OCI-LY1 (cell line): ENCODE measurements at regions not wholly inside any gene's neighbourhood (a gene's known extent, or its start where the extent isn't known, plus 50 kb on each side); places are given as distances from the start of the nearest gene placed in this dataset.

Experiments used
- H2AFZ ChIP-seq: fragments of 200-600 bp; sonication (generic), shearing (Covaris generic); 2 replicates; pipeline ENCODE4 v1.6.0; 2014; ENCODE audit warnings: antibody characterized with exemption, mild to moderate bottlenecking, low read length
- H3F3A ChIP-seq: fragments of 200-600 bp; sonication (generic), shearing (Covaris generic); 2 replicates; pipeline ENCODE4 v1.6.0; 2014; ENCODE audit warnings: mild to moderate bottlenecking, antibody characterized with exemption, low read length, moderate library complexity; ENCODE audit not compliant: insufficient read depth
- H3K27ac ChIP-seq: fragments of 200-600 bp; sonication (generic); 2 replicates; pipeline ENCODE4 v1.5.1; 2014; ENCODE audit warnings: low read length, mixed run types, mild to moderate bottlenecking, low read depth; ENCODE audit not compliant: poor library complexity, severe bottlenecking
- H3K27me3 ChIP-seq: fragments of 200-600 bp; sonication (generic); 2 replicates; pipeline ENCODE4 v1.6.0; 2014; ENCODE audit warnings: antibody characterized with exemption, mild to moderate bottlenecking, low read length, moderate library complexity; ENCODE audit not compliant: insufficient read depth
- H3K36me3 ChIP-seq: fragments of 200-600 bp; sonication (generic); 2 replicates; pipeline ENCODE4 v1.6.1; 2014; ENCODE audit warnings: mild to moderate bottlenecking, antibody characterized with exemption, low read length, moderate library complexity, mixed read lengths; ENCODE audit not compliant: insufficient read depth
- H3K4me1 ChIP-seq: fragments of 200-600 bp; sonication (generic); 2 replicates; pipeline ENCODE4 v1.5.1; 2014; ENCODE audit warnings: mild to moderate bottlenecking, low read length, moderate library complexity; ENCODE audit not compliant: insufficient read depth, severe bottlenecking
- H3K4me2 ChIP-seq: fragments of 200-600 bp; sonication (generic), shearing (Covaris generic); 2 replicates; pipeline ENCODE4 v1.6.1; 2014; ENCODE audit warnings: low read length
- H3K4me3 ChIP-seq: fragments of 200-600 bp; sonication (generic); 2 replicates; pipeline ENCODE4 v1.5.1; 2014; ENCODE audit warnings: low read length, low read depth, mild to moderate bottlenecking, mixed read lengths; ENCODE audit not compliant: poor library complexity, severe bottlenecking
- H3K79me2 ChIP-seq: fragments of 200-600 bp; shearing (Covaris generic); 2 replicates; pipeline ENCODE4 v1.6.1; 2016; ENCODE audit warnings: mixed run types, low read length, mixed read lengths; ENCODE audit not compliant: insufficient read depth
- H3K9ac ChIP-seq: fragments of 200-600 bp; sonication (generic), shearing (Covaris generic); 2 replicates; pipeline ENCODE4 v1.6.1; 2014; ENCODE audit warnings: mild to moderate bottlenecking, low read length, mixed read lengths
- H3K9me2 ChIP-seq: fragments of 200-600 bp; sonication (generic), shearing (Covaris generic); 2 replicates; pipeline ENCODE4 v1.6.1; 2014; ENCODE audit warnings: low read depth, mild to moderate bottlenecking, low read length, mixed read lengths
- H3K9me3 ChIP-seq: fragments of 200-600 bp; shearing (Covaris generic); 2 replicates; pipeline ENCODE4 v1.6.1; 2014; ENCODE audit warnings: low read length, mixed read lengths
- H4K20me1 ChIP-seq: fragments of 200-600 bp; sonication (generic), shearing (Covaris generic); 2 replicates; pipeline ENCODE4 v1.6.0; 2016; ENCODE audit warnings: mild to moderate bottlenecking, low read length; ENCODE audit not compliant: insufficient read depth
- CTCF ChIP-seq: fragments of 200-600 bp; sonication (generic), shearing (Covaris generic); IDR thresholded peaks from 2 replicates; pipeline ENCODE4 v1.5.1; 2017; ENCODE audit warnings: mild to moderate bottlenecking, antibody characterized with exemption, low read length, moderate library complexity, mixed read lengths
- EZH2 ChIP-seq: fragments of 200-600 bp; sonication (generic), shearing (Covaris generic); IDR thresholded peaks from 2 replicates; pipeline ENCODE4 v1.8.0; 2017; ENCODE audit warnings: borderline replicate concordance, mixed run types, mild to moderate bottlenecking, antibody characterized with exemption, low read length, moderate library complexity, mixed read lengths

GRCh38 chr1:184199036-184199435 lies 147.5 kb downstream of the TSEN15 start:
- no peak overlapping the region for H3K9ac ChIP-seq
- no peaks in the 10 kb centered on the region for H3K79me2 ChIP-seq
- H3K4me2 ChIP-seq, result no peak overlapping the region
- no peak overlapping the region for H2AFZ ChIP-seq
- H3K9me3 ChIP-seq, result no peaks in the 10 kb centered on the region
- no peaks in the 10 kb centered on the region for H3K36me3 ChIP-seq
- H4K20me1 ChIP-seq, result no peaks in the 10 kb centered on the region
- no peaks in the 10 kb centered on the region for H3K27me3 ChIP-seq
- no peaks in the 10 kb centered on the region for H3F3A ChIP-seq
- TF ChIP-seq EZH2, result no peak
- TF ChIP-seq CTCF, result no peak
- H3K9me2 ChIP-seq, result no peaks in the 10 kb centered on the region; the same call in 1 of the 2 replicates
- H3K4me1 ChIP-seq, result no peaks in the 10 kb centered on the region
- no peak overlapping the region for H3K4me3 ChIP-seq
- H3K27ac ChIP-seq, result no peak overlapping the region

- H4K20me1 ChIP-seq, result no peaks in the 10 kb centered on the region
- no peaks in the 10 kb centered on the region for H3K9me3 ChIP-seq
- no peak overlapping the region for H3K27ac ChIP-seq
- no peak overlapping the region for H3K4me2 ChIP-seq
- H3K79me2 ChIP-seq, result no peaks in the 10 kb centered on the region
- no peaks in the 10 kb centered on the region for H3K27me3 ChIP-seq
- H3K4me1 ChIP-seq, result no peaks in the 10 kb centered on the region
- H3K4me3 ChIP-seq, result no peak overlapping the region
- no peaks in the 10 kb centered on the region; the same call in 1 of the 2 replicates for H3K9me2 ChIP-seq
- H3K36me3 ChIP-seq, result no peaks in the 10 kb centered on the region
- no peaks in the 10 kb centered on the region for H3F3A ChIP-seq
- TF ChIP-seq EZH2 (no peak), CTCF (no peak)
- H3K9ac ChIP-seq, result no peak overlapping the region
- H2AFZ ChIP-seq, result no peak overlapping the region
These were observed 148.0 kb downstream of the TSEN15 start for GRCh38 chr1:184199438-184200085.

- Histone ChIP-seq H3K36me3 (no peaks in the 10 kb centered on the region), H2AFZ (no peak overlapping the region), H3K9me2 (no peaks in the 10 kb centered on the region; the same call in 1 of the 2 replicates), H3K27ac (no peak overlapping the region), H3K9ac (no peak overlapping the region), H3K9me3 (no peaks in the 10 kb centered on the region), H3K4me1 (no peaks in the 10 kb centered on the region), H3K4me3 (no peak overlapping the region), H4K20me1 (no peaks in the 10 kb centered on the region), H3K79me2 (no peaks in the 10 kb centered on the region), H3K4me2 (no peak overlapping the region), H3K27me3 (no peaks in the 10 kb centered on the region), H3F3A (no peaks in the 10 kb centered on the region)
- no peak for TF ChIP-seq CTCF
These were observed 157.1 kb downstream of the TSEN15 start for GRCh38 chr1:184208622-184209021.
